Tibial artery (tissue), 4 donors: ENCODE measurements at regions not wholly inside any gene's neighbourhood (a gene's known extent, or its start where the extent isn't known, plus 50 kb on each side); places are given as distances from the start of the nearest gene placed in this dataset.

Experiments used
- DNase-seq, 2 donors: peaks; one replicate each; pipeline ENCODE4 v3.0.0-alpha.2; 2019
- H3K27ac ChIP-seq, 2 donors: fragments of 200-600 bp; sonication (generic) in 1 of 2; 1 replicate in 1 of 2; 2 replicates in 1 of 2; pipeline ENCODE4 v1.5.1; 2018 to 2019; ENCODE audit warnings: mild to moderate bottlenecking in 1 of 2
- H3K27me3 ChIP-seq, 2 donors: fragments of 200-600 bp; sonication (generic) in 1 of 2; one replicate each; pipeline versions ENCODE4 v1.5.1 to v1.6.0; 2016 to 2019
- H3K36me3 ChIP-seq, 3 donors: fragments of 200-600 bp; sonication (generic) in 2 of 3; one replicate each; pipeline ENCODE4 v1.5.1; 2016 to 2019; ENCODE audit warnings: mild to moderate bottlenecking in 2 of 3
- H3K4me1 ChIP-seq, 4 donors: fragments of 200-600 bp; sonication (generic) in 2 of 4; 1 replicate in 3 of 4; 2 replicates in 1 of 4; pipeline ENCODE4 v1.5.1; 2016 to 2019
- H3K4me3 ChIP-seq, 2 donors: fragments of 200-600 bp; sonication (generic) in 1 of 2; 1 replicate in 1 of 2; 2 replicates in 1 of 2; pipeline ENCODE4 v1.5.1; 2018 to 2019; ENCODE audit warnings: mild to moderate bottlenecking in 2 of 2
- H3K9me3 ChIP-seq, 3 donors: fragments of 200-600 bp; sonication (generic) in 1 of 3; one replicate each; pipeline ENCODE4 v1.5.1; 2016 to 2019
- intact Hi-C: fragments of 100-400 bp; cut with DNase I; formaldehyde crosslinking; loops from one replicate; pipeline ENCODE4 v1.15.0; 2023; ENCODE audit warnings: low total_unique reads
- TF ChIP-seq, protein P1 (sequence below), 2 experiments: fragments of 200-600 bp in 1 of 2; fragments of 450-650 bp in 1 of 2; IDR thresholded peaks; one replicate each; pipeline ENCODE4 v1.5.1; 2017 to 2019; ENCODE audit warnings: antibody characterized with exemption in 2 of 2, mild to moderate bottlenecking in 1 of 2, moderate library complexity in 1 of 2

DNA sequence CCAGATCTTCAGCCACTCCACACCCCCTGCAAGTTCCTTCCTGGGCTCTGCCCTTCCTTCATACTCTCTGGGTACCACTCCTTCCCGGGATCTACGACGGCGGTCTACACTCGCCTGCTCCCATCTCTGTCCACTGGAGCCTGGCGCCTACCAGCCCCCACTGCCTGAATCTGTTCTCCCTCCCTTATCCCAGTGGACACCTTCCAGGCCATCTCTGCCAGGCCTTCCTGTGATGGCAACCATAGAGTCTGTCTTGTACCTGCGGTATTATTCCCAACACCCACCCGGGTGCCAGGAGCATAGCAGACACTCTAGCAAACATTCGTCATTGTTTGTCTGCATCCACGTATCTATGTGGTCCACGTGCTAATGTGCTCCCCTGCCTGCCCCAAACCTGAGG is 140.9 kb downstream of the ZFP36L2 start:
- Histone ChIP-seq H3K27ac (peak overlapping the region; percentile 82 to 85), H3K36me3 (no peaks in the 10 kb centered on the region), H3K9me3 (no peaks in the 10 kb centered on the region), H3K27me3 (no peaks in the 10 kb centered on the region), H3K4me1 (peaks cover 4 to 66% (median 50%) of the 10 kb centered on the region in 4 donors), H3K4me3 (no peak overlapping the region)
- no peak for DNase-seq
- intact Hi-C loops: no loop called here
- TF ChIP-seq, protein P1, sequence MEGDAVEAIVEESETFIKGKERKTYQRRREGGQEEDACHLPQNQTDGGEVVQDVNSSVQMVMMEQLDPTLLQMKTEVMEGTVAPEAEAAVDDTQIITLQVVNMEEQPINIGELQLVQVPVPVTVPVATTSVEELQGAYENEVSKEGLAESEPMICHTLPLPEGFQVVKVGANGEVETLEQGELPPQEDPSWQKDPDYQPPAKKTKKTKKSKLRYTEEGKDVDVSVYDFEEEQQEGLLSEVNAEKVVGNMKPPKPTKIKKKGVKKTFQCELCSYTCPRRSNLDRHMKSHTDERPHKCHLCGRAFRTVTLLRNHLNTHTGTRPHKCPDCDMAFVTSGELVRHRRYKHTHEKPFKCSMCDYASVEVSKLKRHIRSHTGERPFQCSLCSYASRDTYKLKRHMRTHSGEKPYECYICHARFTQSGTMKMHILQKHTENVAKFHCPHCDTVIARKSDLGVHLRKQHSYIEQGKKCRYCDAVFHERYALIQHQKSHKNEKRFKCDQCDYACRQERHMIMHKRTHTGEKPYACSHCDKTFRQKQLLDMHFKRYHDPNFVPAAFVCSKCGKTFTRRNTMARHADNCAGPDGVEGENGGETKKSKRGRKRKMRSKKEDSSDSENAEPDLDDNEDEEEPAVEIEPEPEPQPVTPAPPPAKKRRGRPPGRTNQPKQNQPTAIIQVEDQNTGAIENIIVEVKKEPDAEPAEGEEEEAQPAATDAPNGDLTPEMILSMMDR (IDR thresholded peaks at IDR 0.05): no peak

DNA sequence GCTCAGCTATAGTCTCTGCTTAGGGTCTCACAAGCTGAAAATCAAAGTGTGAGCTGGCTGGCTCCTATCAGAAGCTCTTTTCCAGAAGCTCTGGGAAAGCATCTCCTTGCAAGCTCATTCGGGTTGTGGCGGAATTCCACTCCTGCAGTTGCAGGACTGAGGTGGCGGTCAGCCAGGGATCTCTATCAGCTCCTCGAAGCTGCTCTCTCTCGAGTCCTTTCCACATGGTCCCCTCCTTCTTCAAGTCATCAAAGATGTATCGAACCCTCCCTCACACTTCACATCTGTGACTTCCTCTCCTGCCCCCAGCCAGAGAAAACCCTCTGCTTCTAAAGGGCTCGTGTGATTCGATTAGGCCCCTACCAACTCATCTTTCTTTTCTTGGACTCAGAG is 141.7 kb downstream of the ZFP36L2 start:
- H3K4me1 ChIP-seq: peaks cover 4 to 66% (median 50%) of the 10 kb centered on the region in 4 donors
- intact Hi-C loops: no loop called here

DNA sequence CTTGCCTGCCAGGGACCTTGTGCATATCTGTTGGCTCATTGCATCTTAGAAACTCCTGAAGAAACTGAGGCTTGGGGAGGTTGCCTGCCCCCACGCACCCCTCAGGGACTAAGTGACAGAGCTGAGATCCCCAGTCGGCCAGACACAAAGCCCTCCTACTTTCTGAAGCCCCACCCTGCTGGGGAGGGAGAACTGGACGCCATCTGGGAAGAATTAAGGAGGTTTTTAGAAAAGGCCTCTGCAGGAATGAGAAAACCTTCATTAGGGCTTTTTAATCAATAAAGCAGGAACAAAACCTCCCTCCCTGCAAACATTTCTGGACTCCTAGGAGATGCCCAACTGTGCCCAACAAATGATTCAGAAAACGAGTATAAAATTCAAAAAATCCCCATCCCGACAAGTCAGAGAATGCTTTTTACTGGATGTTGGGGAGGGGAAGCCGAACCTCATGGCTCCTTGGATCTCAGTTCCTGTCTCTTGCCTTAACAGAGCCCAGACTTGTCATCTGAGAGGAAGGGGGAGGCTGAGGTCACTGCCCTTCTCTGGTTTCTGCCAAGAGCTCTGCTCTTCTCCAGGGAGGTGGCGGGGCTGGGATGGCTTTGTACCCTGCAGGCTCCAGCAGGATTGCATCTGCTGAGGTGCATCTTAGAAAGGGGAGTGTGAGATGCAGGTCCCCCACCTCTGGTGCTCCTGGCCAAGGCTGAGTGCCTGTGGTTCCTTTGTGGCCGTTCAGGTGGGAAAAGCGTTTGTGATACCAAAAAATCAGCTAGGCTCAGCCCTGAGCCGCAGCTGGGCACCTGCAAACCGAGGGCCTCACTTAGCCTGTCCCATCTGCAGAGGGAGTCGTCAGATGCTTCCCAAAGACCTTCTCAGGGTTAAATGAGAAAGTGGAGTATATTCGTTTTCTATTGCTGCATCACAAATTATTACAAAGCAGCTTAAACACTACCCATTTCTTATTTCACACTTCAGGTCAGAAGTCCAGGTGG is 142.4 kb downstream of the ZFP36L2 start:
- H3K4me3 ChIP-seq: no peak overlapping the region
- H3K27ac ChIP-seq: peak overlapping the region; percentile 82 to 85
- intact Hi-C loops: no loop called here
- peak in 1 of 2 donors; percentile 75 for DNase-seq
- no peaks in the 10 kb centered on the region for H3K36me3 ChIP-seq
- H3K9me3 ChIP-seq: no peaks in the 10 kb centered on the region
- no peaks in the 10 kb centered on the region for H3K27me3 ChIP-seq
- peaks cover 4 to 67% (median 50%) of the 10 kb centered on the region in 4 donors for H3K4me1 ChIP-seq
- TF ChIP-seq, protein P1 (IDR thresholded peaks at IDR 0.05): no peak

More for the DNA sequence above, 141.7 kb downstream of the ZFP36L2 start:
- Histone ChIP-seq H3K4me3 (no peak overlapping the region), H3K36me3 (no peaks in the 10 kb centered on the region), H3K27ac (peak overlapping the region; percentile 82 to 85), H3K27me3 (no peaks in the 10 kb centered on the region), H3K9me3 (no peaks in the 10 kb centered on the region)
- TF ChIP-seq, protein P1 (IDR thresholded peaks at IDR 0.05): no peak
- DNase-seq: peak; percentile 77 to 80

DNA sequence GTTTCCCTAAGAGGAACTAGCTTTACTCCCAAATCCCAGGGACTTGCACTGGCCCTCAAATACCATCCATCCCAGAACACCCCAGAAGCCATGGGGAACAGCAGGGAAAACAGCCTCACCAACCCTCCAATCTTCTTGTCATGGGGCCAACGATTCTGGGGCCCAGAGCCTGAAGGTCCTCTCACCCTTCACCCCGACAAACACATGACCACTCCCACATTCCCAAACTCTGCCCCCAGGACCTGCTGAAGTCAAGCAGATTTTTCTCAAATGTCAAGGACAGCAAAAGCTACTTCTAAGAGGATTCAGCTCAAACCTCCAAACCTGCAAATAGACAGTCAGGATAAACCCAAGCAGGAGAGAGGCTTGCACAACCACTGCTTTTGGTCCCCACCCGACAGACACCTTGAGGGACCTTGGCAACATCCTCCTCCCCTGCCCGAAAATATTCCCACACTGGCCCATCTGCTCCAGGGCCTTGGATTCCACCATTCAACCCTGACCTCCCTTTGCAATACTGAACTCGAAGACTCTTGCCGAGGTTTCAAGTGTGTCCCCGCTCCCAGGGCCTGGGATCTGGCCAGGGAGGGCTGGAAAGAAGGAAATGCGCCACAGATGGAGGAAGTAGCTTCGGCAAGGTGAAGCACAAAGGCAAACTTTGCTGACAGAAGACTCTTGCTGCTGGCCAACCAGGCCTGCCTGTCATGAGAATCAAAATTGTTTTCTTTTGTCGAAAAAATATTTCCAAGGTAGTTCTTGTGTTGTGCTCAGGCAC is 143.3 kb downstream of the ZFP36L2 start:
- H3K27ac ChIP-seq: peak overlapping the region; percentile 82 to 85
- peak in 1 of 2 donors; percentile 66 for DNase-seq
- no peaks in the 10 kb centered on the region for H3K27me3 ChIP-seq
- H3K4me1 ChIP-seq: peaks cover 4 to 69% (median 50%) of the 10 kb centered on the region in 4 donors
- H3K9me3 ChIP-seq: no peaks in the 10 kb centered on the region
- no peaks in the 10 kb centered on the region for H3K36me3 ChIP-seq
- TF ChIP-seq, protein P1 (IDR thresholded peaks at IDR 0.05): no peak
- no peak overlapping the region for H3K4me3 ChIP-seq
- intact Hi-C loops: no loop called here

DNA sequence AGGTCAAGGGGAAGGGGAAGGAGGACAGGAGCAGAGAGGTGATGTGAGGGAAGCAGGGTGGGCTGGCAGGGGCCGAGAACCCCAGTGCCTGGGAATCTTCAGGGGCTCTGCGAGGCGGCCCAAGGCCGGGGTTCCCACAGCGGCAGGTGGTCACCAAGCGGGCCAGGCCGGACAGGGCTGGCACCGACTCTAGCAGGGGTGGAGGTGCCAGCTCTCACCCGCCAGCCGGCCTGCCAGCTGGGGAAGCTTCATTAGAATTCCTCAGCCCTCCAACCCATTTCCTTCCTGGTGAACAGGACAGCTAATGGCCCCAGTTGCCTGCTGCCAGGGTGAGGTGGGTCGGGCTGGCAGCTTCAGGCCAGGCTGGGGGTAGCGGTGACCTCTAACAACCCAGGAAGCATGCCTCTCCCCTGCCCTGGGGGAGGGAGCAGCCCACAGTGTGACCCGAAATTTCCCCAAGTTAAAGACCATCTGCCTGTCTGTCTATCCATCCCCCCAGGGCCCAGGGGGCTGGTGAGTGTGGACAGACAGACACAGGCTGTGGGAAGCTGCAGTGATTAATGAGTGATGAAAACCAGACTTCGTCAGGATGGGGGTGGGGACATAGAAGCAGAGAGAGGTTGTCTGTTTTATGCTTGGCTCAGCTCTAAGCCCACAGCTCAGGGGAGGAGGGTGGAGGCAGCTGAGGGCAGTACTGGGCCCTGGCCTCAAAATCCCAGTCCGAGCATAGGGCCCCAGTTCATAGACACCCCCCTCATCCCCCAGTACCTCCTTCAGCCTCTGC is 144.1 kb downstream of the ZFP36L2 start:
- H3K36me3 ChIP-seq: no peaks in the 10 kb centered on the region
- H3K27ac ChIP-seq: peak overlapping the region; percentile 82 to 85
- no peaks in the 10 kb centered on the region for H3K9me3 ChIP-seq
- H3K4me1 ChIP-seq: peaks cover 4 to 65% (median 51%) of the 10 kb centered on the region in 4 donors
- DNase-seq: peak; percentile 46 to 62
- no peak overlapping the region for H3K4me3 ChIP-seq
- TF ChIP-seq, protein P1 (IDR thresholded peaks at IDR 0.05): no peak
- intact Hi-C loops: no loop called here
- no peaks in the 10 kb centered on the region for H3K27me3 ChIP-seq
